Adrenal gland (tissue), 9 donors: ENCODE measurements at regions not wholly inside any gene's neighbourhood (a gene's known extent, or its start where the extent isn't known, plus 50 kb on each side); places are given as distances from the start of the nearest gene placed in this dataset.

ENCODE experiments used
- DNase-seq, 7 donors: peaks; one replicate each; pipeline ENCODE4 v3.0.0-alpha.2; 2019 to 2020
- H3K27ac ChIP-seq, 5 donors: fragments of 200-600 bp; sonication (generic) in 4 of 5; 1 replicate in 3 of 5; 2 replicates in 2 of 5; pipeline versions ENCODE4 v1.5.1 to v1.8.0; 2016 to 2020; ENCODE audit warnings: mild to moderate bottlenecking in 1 of 5
- H3K27me3 ChIP-seq: fragments of 200-600 bp; 2 replicates; pipeline ENCODE4 v1.8.0; 2021
- H3K36me3 ChIP-seq, 2 donors: fragments of 200-600 bp; replicated peaks in 1 of 2; 1 replicate in 1 of 2; 2 replicates in 1 of 2; pipeline versions ENCODE4 v1.5.1 to v1.8.0; 2018 to 2022
- H3K4me1 ChIP-seq, 2 donors: fragments of 200-600 bp; replicated peaks in 1 of 2; 1 replicate in 1 of 2; 2 replicates in 1 of 2; pipeline versions ENCODE4 v1.5.1 to v1.8.0; 2018 to 2021
- H3K4me3 ChIP-seq, 4 donors: fragments of 200-600 bp; sonication (generic) in 3 of 4; one replicate each; pipeline ENCODE4 v1.5.1; 2016 to 2018
- H3K9me3 ChIP-seq, 3 donors: fragments of 200-600 bp; sonication (generic) in 1 of 3; replicated peaks in 1 of 3; 1 replicate in 2 of 3; 2 replicates in 1 of 3; pipeline versions ENCODE4 v1.5.1 to v1.8.0; 2016 to 2021
- POLR2A ChIP-seq, 2 donors: fragments of 450-650 bp; IDR thresholded peaks; one replicate each; pipeline ENCODE4 v1.6.1; 2017; ENCODE audit warnings: antibody characterized with exemption in 2 of 2, mild to moderate bottlenecking in 2 of 2, moderate library complexity in 1 of 2
- WGBS, 4 donors: extraction: QIAGEN DNeasy Blood & Tissue Kit in 2 of 4; methylation state at CpG; one replicate each; pipeline versions ENCODE4 v1.1.5 to v1.1.7; 2013 to 2017; 5-methylcytosine and 5-hydroxymethylcytosine counted together
- intact Hi-C, 2 donors: fragments of 100-400 bp; cut with DNase I; formaldehyde crosslinking; loops; one replicate each; pipeline versions ENCODE4 v1.14.1 to v1.15.0; 2022 to 2023
- TF ChIP-seq, protein P1 (sequence below), 6 experiments: fragments of 450-650 bp in 4 of 6; fragments of 200-600 bp in 2 of 6; sonication (generic) in 1 of 6; IDR thresholded peaks; 1 replicate in 5 of 6; 2 replicates in 1 of 6; pipeline versions ENCODE4 v1.5.1 to v1.8.0; 2016 to 2021; ENCODE audit warnings: antibody characterized with exemption in 6 of 6, mild to moderate bottlenecking in 2 of 6, moderate library complexity in 1 of 6
- donor health status: healthy with polysubstance abuse.
- donor health status: Bipolar disorder and iron deficiency.
- donor health status: DM: yes; HTN: yes; CAD: no.
- donor health status: DM: no; HTN: no; CAD: no.
- donor health status: DM: no; HTN: no; CAD: no.

DNA sequence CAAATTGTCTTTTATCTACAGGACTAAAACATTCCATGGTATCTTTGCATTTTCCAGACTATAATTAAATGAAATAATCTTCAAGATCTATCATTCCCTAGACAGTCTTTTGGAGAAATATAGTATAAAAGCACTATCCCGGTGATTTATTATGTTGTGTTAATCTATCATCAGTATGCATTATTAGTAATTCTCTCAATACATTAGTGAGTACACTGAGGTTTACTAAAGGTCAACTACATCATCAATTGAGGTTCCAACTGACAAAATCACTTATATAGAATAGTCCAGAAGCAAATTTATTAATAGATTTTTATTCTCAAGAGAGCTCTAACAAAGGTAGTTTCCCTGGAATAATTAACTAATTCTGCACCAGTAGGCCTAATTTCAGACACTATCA is 169.6 kb downstream of the KCNA4 start:
- TF ChIP-seq POLR2A (IDR thresholded peaks at IDR 0.05): no peak
- TF ChIP-seq, protein P1, sequence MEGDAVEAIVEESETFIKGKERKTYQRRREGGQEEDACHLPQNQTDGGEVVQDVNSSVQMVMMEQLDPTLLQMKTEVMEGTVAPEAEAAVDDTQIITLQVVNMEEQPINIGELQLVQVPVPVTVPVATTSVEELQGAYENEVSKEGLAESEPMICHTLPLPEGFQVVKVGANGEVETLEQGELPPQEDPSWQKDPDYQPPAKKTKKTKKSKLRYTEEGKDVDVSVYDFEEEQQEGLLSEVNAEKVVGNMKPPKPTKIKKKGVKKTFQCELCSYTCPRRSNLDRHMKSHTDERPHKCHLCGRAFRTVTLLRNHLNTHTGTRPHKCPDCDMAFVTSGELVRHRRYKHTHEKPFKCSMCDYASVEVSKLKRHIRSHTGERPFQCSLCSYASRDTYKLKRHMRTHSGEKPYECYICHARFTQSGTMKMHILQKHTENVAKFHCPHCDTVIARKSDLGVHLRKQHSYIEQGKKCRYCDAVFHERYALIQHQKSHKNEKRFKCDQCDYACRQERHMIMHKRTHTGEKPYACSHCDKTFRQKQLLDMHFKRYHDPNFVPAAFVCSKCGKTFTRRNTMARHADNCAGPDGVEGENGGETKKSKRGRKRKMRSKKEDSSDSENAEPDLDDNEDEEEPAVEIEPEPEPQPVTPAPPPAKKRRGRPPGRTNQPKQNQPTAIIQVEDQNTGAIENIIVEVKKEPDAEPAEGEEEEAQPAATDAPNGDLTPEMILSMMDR (IDR thresholded peaks at IDR 0.05): no peak
- no peaks in the 10 kb centered on the region for H3K36me3 ChIP-seq
- 90 to 97% (median 93%) methylated on average over 1 of the region's 1 CpG for WGBS, 4 donors
- H3K4me3 ChIP-seq: no peak overlapping the region
- no peaks in the 10 kb centered on the region for H3K9me3 ChIP-seq
- intact Hi-C loops: no loop called here
- H3K27ac ChIP-seq: no peak overlapping the region
- no peaks in the 10 kb centered on the region for H3K27me3 ChIP-seq
- no peak for DNase-seq
- no peaks in the 10 kb centered on the region for H3K4me1 ChIP-seq

- no peak for TF ChIP-seq POLR2A (IDR thresholded peaks at IDR 0.05)
- TF ChIP-seq, protein P1 (IDR thresholded peaks at IDR 0.05): no peak
- intact Hi-C loops: no loop called here
- no peaks in the 10 kb centered on the region for H3K4me1 ChIP-seq
- WGBS, 4 donors: 58 to 68% (median 61%) methylated on average over 3 of the region's 3 CpGs
- H3K27ac ChIP-seq: no peak overlapping the region
- no peaks in the 10 kb centered on the region for H3K27me3 ChIP-seq
- no peaks in the 10 kb centered on the region for H3K36me3 ChIP-seq
- no peaks in the 10 kb centered on the region for H3K9me3 ChIP-seq
- H3K4me3 ChIP-seq: no peak overlapping the region
- DNase-seq: no peak
These were observed 172.0 kb downstream of the KCNA4 start for GRCh38 chr11:29844701-29845379.

GRCh38 chr11:29844031-29844430 is 172.8 kb downstream of the KCNA4 start:
- Histone ChIP-seq H3K4me3 (no peak overlapping the region), H3K27me3 (no peaks in the 10 kb centered on the region), H3K36me3 (no peaks in the 10 kb centered on the region), H3K9me3 (no peaks in the 10 kb centered on the region), H3K27ac (no peak overlapping the region), H3K4me1 (no peaks in the 10 kb centered on the region)
- 86 to 95% (median 90%) methylated on average over 3 of the region's 3 CpGs for WGBS, 4 donors
- no peak for TF ChIP-seq POLR2A (IDR thresholded peaks at IDR 0.05)
- TF ChIP-seq, protein P1 (IDR thresholded peaks at IDR 0.05): no peak
- intact Hi-C loops: no loop called here
- DNase-seq: no peak

DNA sequence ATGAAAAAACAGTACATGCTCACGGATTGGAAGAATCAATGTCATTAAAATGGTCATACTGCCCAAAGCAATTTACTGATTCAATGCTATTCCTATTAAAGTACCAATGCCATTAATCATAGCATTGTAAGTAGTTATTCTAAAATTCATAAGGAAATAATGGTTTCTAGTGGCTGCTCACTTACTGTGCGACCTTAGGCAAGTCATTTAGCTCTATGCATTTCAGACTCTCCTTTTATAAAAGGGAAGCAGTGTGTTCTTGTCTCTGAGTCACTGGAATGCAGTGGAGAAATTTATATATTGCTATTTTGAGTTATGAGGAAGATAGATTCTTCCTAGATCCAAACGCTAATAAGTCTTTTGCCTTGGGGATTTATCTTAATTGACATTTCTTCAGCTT is 174.8 kb downstream of the KCNA4 start:
- TF ChIP-seq POLR2A (IDR thresholded peaks at IDR 0.05): no peak
- TF ChIP-seq, protein P1 (IDR thresholded peaks at IDR 0.05): no peak
- Histone ChIP-seq H3K9me3 (no peaks in the 10 kb centered on the region), H3K4me1 (no peaks in the 10 kb centered on the region), H3K4me3 (no peak overlapping the region), H3K27me3 (no peaks in the 10 kb centered on the region), H3K36me3 (no peaks in the 10 kb centered on the region), H3K27ac (no peak overlapping the region)
- WGBS, 4 donors: 75 to 81% (median 80%) methylated on average over 3 of the region's 3 CpGs
- no peak for DNase-seq
- intact Hi-C loops: no loop called here
